CD4-positive, alpha-beta T cell treated with Interleukin-17A for 1 hour (primary cell): ENCODE measurements at regions not wholly inside any gene's neighbourhood (a gene's known extent, or its start where the extent isn't known, plus 50 kb on each side); places are given as distances from the start of the nearest gene placed in this dataset.
"Not testable (repeated sequence)": the region's sequence is repeated elsewhere in the genome, so short reads cannot be mapped to it uniquely, and the experiment has no call there.

ENCODE experiments used
- DNase-seq: peaks from one replicate; pipeline ENCODE4 v3.0.0-alpha.2; 2020

GRCh38 chr5:13212886-13213285 is 731.6 kb downstream of the DNAH5 start:
- no peak for DNase-seq

- no peak for DNase-seq
Observed at GRCh38 chr5:13211064-13211463, 733.4 kb downstream of the DNAH5 start.

DNA sequence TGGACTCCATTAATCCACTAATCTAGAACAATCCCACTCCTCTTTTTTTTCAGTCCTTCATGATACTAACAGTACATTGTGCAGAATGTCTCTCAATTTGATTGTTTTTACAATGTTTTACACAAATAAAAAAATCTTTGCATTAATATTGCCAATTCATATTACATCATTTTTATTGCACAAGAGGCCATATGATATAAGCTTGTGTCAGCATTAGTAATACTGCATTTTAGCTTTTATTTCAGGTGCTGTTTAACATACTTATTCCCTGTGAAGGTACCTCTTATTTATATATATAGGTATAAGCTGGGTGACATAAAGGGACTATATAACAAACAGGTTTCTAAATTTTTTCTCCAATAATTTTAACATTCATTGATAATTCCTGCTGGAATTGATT is 737.4 kb downstream of the DNAH5 start:
- DNase-seq = no peak

DNA sequence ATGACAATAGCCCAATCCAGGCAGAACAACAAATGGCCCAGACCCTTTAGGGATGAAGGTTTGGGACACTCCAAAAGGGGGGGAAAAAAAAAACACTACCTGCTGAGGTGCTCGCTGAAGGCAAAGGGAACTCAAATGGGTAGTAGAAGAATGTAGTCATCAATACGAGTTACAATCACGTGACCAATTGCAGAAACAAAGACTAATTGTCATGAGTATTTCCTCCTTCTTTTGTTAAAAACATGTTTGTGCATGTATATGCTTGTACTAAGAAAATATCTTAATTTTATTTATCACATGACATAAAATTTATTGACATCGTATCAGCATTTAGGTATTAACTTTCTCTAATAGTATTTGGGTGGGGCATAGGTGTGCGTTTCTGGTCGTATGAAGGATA is 743.5 kb downstream of the DNAH5 start:
- DNase-seq = no peak

- not testable (repeated sequence) for DNase-seq
Observed at GRCh38 chr5:13198226-13198625, 746.3 kb downstream of the DNAH5 start.

- no peak for DNase-seq
Observed at GRCh38 chr5:13189532-13189931, 755.0 kb downstream of the DNAH5 start.

GRCh38 chr5:13188371-13188770 is 756.1 kb downstream of the DNAH5 start:
- DNase-seq = no peak

GRCh38 chr5:13187186-13187585 is 757.3 kb downstream of the DNAH5 start:
- DNase-seq = no peak

- DNase-seq = no peak
Observed at GRCh38 chr5:13186177-13186576, 758.3 kb downstream of the DNAH5 start.

GRCh38 chr5:13179407-13180087 is 764.9 kb downstream of the DNAH5 start:
- no peak for DNase-seq

DNA sequence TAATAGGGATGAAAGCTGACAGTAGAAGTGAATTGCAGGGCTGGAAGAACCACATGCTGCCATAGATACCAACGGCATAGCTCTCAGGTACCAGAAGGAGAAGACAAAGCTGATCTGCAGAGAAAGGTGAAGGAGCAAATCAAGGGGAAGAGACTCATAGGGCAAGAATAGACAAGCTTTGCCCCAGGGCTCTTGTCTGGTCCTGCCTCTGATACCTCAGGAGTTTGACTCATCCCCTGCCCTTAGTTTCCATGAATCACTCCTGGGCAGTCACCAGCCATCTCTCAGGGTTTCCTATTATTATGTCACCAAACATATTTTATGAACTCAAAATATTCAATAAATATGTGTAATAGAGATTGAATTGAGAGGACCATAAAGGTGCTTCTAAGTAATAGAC is 800.9 kb downstream of the DNAH5 start:
- DNase-seq = no peak

DNA sequence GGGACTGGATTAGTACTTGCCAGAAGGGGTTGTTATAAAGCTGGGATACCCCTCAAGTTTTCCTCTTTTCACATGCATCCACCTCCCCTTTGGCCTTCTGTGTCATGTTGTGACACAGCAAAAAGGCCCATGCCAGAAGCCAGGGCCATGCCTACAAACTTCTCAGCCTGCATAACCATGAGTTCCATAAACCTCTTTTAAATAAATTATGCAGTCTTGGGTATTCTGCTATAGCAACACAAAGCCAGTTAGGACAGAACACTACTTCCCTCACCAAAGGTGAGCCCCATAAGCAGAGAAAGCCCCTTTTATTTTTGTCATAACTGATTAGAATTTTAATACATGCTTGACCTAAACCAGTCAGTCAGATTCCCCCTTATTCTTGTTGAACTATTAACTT is 801.3 kb downstream of the DNAH5 start:
- no peak for DNase-seq

GRCh38 chr5:13133951-13134350 is 810.5 kb downstream of the DNAH5 start:
- DNase-seq = no peak

DNA sequence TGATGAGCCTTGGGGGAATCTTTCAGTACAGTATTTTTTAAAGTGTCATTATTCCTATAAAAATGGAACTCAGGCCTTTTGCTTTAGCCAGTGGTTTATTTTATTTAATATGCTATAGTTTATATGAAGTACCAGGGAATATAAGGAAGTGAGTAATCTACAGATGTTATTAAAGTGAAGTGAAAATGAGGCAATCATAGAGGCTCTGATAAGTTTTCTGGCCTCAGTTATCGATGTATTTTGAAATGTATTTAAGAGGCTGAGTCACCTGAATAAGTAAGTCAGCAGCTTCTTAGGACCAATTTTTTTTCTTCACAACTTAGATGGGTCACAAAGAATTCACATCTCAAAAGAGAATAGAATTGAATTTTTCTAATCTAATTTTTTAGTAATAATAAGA is 829.0 kb downstream of the DNAH5 start:
- no peak for DNase-seq

DNA sequence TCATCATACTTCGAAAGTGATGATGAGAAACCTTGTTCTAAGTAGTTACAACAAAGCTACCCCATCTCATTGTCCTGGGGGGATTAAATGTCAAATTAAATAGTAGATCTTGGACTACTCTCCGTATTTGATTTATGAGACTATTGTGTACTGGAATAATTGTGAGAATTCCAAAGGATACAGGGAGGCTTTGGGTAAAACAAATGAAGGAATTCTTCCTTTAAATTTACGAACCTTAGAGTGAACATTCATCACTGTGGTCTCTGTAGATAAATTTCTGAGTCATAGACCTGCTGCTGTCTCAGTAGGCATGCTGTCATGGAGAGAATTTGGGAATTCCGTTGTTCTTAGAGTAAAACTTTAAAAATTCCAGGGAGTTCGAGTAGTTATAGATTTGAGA is 836.2 kb downstream of the DNAH5 start:
- no peak for DNase-seq

DNA sequence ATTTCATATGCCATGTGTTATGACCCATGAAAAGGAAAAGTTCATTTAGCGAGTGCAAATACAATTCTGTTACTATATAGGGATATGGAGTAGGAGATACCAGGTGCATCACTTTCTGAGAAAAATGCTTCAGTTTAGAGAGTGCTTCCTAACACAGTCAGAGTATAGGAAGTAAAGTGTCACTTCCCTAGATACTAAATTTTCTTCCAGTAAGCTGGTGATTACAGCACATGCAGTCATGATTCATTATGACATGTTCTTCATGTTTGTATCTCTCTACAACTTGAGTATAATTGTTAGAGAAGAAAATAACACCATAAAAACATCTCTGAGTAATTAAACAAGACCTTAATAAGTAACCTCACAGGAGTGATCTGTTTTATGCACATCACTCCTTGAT is 837.0 kb downstream of the DNAH5 start:
- DNase-seq = no peak

DNA sequence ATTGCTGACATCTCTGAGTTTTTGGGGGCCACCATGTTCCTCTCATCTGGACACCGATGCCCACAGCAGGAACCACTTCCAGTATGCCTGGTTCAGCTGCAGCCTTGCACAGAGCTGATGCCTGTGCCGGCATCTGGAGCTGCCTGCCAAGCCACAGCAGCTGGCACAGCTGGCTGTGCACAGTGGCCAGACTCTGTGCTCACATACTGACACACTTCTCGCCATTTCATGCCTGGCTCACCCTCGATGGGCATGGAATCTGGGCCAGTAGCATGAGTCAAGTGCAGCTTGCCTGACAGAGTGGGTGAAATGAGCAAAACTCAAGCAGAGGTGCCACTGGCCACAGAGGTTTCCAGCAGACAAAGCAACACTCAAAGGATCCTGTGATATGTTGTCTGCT is 863.4 kb downstream of the DNAH5 start:
- DNase-seq = no peak

DNA sequence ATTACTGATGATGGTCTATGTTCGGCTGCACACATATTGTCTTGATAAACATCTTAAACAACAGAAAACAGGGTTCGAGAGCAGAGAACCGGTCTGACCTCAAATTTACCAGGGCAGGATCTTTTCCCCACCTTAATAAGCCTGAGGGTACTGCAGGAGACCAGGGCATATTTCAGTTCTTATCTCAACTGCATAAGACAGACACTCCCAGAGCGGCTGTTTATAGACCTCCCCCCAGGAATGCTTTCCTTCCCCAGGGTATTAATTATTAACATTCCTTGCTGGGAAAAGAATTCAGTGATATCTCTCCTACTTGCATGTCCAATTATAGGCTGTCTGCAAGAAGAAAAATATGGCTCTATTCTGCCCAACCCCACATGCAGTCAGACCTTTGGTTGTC is 871.6 kb downstream of the DNAH5 start:
- DNase-seq = not testable (repeated sequence)

DNA sequence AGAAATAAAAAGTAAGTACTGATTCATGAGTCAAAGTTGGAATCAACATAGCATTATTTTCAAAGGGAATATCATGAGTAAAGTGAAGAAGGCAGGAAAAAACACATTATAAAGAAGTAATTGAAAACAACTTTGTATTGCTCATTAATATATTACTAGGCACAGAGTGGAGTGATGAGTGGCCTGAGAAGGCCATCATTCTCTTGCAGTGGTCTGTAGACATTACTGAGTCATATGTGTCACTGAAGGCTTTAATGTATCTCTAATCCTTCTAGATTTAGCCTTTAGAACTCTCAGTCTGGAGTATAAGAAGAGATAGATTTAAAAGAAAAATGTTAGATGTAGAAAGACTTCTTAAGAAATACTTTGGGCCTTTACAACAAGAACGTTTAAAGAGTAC is 881.4 kb downstream of the DNAH5 start:
- DNase-seq = no peak

- no peak for DNase-seq
Observed at GRCh38 chr5:13045897-13046551, 898.5 kb downstream of the DNAH5 start.

DNA sequence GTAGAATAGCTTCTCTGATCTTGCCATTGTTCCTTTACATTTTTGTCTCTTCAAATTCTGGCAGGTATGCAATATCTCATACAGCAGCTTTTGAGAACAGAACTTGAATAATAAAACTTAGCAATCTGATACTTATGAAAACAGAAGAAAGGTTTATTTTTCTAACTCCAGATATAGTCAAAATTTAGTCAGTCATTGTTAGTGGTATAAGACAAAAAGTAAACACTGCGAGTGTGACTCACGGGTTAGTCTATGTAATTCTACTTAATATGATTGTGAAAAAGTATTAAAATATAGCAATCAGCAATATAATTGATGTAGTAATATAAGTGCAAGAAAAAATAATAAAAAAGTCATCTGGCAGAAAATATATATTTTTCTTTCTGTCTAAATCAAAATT is 910.4 kb downstream of the DNAH5 start:
- DNase-seq = no peak

GRCh38 chr5:13029211-13029610 is 915.3 kb downstream of the DNAH5 start:
- no peak for DNase-seq

DNA sequence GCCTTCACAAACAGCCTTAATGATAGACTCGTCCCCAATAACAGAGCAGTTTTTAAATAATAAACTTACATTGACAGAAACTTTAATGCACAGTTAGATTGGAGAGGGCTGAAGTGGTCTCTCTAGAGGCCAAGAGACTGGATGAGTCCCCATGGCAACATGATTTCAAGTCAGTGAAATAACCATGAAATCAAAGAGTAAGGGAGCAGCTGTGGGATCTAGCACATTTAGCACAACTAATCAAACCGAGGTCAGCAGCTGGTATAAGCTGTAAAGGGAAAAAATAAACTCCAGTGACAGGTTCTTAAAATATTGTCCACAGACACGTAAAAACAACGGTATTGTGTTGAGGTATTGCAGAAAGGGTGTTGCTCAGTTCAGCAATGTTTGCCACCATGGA is 916.6 kb downstream of the DNAH5 start:
- no peak for DNase-seq

DNA sequence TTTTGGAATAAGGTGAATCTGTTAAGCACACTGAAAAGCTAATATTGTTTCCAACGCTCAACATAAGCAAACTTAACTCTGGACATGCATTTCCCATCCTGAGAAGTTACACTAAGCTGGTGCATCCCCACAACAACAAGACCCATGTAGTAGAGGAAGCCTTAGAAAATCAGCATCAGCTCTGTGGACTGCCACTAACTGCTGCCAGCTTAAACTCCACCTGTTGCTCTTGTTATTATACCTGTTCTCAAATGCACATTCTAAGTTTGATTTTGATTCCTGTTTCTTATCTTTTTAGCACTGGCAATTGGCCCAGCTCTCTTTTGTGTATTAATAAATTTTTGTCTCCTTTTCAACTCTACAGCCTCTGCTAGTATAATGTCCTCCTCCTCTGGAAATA is 924.8 kb downstream of the DNAH5 start:
- no peak for DNase-seq

- DNase-seq = no peak
Observed at GRCh38 chr5:13003457-13003856, 941.0 kb downstream of the DNAH5 start.
